NOMO-1 (cell line): ENCODE measurements at regions not wholly inside any gene's neighbourhood (a gene's known extent, or its start where the extent isn't known, plus 50 kb on each side); places are given as distances from the start of the nearest gene placed in this dataset.
A peak's percentile ranks its signal among the peaks of the same experiment; 100 is the strongest.

Experiments
- DNase-seq, 2 experiments: peaks; one replicate each; lab custom pipeline; 2025; ENCODE audit not compliant: unreplicated experiment in 2 of 2; lab: John Stamatoyannopoulos, UW

GRCh38 chr5:168055141-168055683 lies 236.2 kb upstream of the WWC1 start:
- no peak for DNase-seq

- no peak for DNase-seq
These were observed 235.5 kb upstream of the WWC1 start for GRCh38 chr5:168055961-168056360.

DNA sequence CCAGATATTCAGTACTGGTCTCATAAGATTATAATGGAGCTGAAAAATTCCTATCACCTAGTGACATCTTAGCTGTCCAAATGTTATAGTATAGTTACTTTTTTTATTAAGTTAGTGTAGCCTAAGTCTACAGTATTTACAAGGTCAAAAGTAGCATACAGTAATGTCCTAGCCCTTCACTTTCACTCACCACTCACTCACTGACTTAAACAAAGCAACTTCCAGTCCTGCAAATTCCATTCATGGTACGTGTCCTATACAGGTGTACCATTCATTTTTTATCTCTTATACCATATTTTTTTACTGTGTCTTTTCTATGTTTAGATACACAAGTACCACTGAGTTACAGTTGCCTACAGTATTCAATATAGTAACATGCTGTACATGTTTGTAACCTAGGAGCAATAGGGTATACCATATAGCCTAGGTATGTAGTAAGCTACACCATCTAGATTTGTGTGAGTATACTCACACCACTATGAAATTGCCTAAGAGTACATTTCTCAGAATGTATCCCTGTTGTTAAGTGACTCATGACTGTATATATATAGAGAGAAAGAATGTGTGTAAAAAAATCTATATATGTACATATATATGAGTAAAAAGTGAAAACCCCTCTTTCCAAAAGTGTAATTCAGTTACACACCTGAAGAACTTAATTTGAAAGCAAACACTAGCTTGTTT lies 234.8 kb upstream of the WWC1 start:
- no peak for DNase-seq

DNA sequence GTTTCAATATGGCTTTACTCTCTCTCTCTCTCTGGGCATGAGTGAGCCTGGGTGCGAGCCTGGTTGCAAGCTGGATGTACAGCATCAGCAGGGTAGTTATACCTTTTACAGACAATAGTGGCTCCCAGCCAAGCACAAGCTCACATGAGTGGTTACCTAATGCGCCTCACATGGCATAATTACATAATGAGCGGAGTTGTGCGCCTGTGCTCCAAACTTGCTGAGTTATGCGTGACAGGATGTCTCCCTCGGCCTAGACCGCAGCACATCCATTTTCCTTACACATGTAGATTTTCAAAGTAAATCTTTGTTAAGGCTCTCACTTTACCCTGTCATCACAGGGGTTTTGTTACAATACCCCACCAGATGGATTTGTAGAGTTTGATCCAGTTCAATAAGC lies 233.5 kb upstream of the WWC1 start:
- DNase-seq: no peak

DNA sequence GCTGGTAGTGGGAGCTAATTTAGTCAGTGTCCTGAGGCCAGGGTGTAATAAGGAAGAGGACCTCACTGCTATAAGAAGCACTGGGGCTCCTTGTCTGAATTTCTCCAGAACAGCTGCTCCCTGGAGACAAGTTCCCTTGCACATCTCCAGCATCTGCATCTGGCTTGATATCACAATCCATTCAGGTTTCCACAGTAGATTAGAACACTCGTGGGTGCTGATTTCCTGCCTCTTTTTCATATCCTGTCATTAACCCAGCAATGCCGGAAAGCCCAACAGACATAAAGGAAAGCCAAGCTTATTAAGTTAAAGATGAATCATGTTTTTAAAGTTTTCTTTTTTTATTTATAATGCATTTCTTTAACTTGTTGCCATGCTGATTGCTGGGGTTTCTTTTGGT lies 232.3 kb upstream of the WWC1 start:
- no peak for DNase-seq

GRCh38 chr5:168062239-168062638 lies 229.2 kb upstream of the WWC1 start:
- no peak for DNase-seq

GRCh38 chr5:168064457-168064856 lies 227.0 kb upstream of the WWC1 start:
- DNase-seq: no peak

- no peak for DNase-seq
These were observed 226.4 kb upstream of the WWC1 start for GRCh38 chr5:168064933-168065622.

GRCh38 chr5:168066536-168067208 lies 224.8 kb upstream of the WWC1 start:
- DNase-seq: no peak

GRCh38 chr5:168070761-168071160 lies 220.7 kb upstream of the WWC1 start:
- DNase-seq: no peak

DNA sequence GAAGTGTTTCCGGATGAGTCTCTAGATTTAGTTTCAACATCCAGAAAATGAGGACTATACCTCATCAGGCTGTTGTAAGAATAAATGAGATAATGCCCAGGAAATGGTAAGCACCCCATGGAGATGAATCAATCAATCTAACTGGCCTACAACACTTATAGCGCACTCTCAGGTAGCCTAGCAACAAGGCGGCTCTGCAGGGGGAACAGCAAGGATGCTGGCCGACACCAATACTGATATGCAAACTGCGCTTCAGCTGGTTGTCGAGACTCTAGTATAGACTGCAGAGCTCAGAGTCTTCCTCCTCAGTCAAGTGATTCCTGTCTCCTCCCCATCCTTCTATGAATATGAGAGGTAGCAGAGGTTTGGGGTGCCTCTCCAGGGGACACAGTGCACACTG lies 218.8 kb upstream of the WWC1 start:
- DNase-seq: no peak

GRCh38 chr5:168073311-168073710 lies 218.1 kb upstream of the WWC1 start:
- no peak for DNase-seq

- DNase-seq: no peak
These were observed 217.2 kb upstream of the WWC1 start for GRCh38 chr5:168073991-168074800.

GRCh38 chr5:168075387-168075786 lies 216.1 kb upstream of the WWC1 start:
- no peak for DNase-seq

GRCh38 chr5:168076561-168076991 lies 214.9 kb upstream of the WWC1 start:
- no peak for DNase-seq

DNA sequence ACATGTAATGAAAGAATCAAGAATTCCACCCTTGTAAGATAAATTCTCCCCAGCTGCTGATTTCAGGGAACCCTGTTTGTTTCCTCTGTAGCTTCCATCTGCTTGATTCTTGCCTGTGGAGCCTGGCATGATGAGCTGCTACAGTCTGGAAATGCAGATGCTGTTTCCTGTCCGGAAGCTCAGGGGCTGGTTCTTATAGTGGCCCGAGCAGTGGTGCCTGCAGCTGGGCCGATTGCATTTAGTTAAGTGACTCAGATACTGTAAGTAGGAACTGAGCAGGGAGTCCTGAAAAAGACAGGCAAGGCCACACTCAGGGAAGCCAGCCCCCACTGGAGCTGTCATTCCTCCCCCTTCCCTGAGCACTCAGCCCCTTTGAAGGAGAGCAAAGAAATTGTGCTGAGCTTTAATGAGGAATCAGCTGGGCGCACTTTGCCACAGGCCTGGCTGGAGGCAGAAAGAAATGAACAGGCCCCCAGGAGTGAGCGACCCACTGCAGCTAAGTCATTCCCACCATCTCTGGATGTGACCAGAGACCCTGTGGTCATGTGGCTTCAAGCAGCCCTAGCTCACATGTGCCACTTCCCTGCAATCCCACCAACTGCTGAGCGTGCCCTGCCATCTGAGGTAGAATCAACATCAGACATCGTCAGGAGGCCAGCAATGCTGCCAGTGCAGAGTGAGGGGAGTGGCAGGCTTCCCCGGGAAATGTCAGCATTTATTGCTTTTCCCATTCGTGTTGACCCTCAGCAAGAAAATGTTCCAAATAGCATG lies 206.0 kb upstream of the WWC1 start:
- no peak for DNase-seq

DNA sequence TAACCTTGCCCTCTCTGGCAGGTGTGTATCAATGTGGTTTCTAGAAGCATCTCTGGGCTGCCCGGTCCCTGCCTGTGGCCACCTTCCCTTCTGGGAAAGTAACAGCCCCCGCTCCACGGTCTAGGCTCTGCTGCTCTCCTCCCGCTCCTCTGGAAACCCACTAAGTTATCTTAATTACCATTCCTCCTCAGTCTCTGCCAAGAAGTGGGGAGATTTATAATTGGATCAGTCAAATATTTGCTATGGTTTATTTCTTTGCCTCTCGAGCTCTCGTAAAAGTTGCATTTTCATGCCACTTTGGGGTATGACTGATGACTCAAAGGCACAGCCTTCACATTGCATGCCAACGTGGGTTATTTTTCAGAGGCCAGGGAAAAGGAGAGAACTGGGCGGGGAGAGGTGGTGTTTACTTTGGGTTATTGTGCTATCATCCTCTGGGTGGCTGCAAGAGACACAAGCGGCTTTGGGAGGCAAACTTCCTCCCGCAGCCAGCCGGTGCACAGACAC lies 205.3 kb upstream of the WWC1 start:
- no peak for DNase-seq

GRCh38 chr5:168086746-168087145 lies 204.7 kb upstream of the WWC1 start:
- no peak for DNase-seq

GRCh38 chr5:168088410-168089173 lies 202.9 kb upstream of the WWC1 start:
- peak; percentile 28 to 69 for DNase-seq
